Hippocampal formation (tissue), 2 donors: ENCODE measurements at regions not wholly inside any gene's neighbourhood (a gene's known extent, or its start where the extent isn't known, plus 50 kb on each side); places are given as distances from the start of the nearest gene placed in this dataset.
A peak's percentile ranks its signal among the peaks of the same experiment; 100 is the strongest.

ENCODE experiments used
- DNase-seq, 2 donors: peaks; one replicate each; lab custom pipeline; 2025; lab: John Stamatoyannopoulos, UW

GRCh38 chrX:131703646-131704045 is 159.8 kb downstream of the OR13H1 start:
- no peak for DNase-seq

- peak in 1 of 2 donors; percentile 79 for DNase-seq
These were observed 160.3 kb downstream of the OR13H1 start for GRCh38 chrX:131704136-131704695.

GRCh38 chrX:131709553-131709952 is 165.7 kb downstream of the OR13H1 start:
- no peak for DNase-seq

DNA sequence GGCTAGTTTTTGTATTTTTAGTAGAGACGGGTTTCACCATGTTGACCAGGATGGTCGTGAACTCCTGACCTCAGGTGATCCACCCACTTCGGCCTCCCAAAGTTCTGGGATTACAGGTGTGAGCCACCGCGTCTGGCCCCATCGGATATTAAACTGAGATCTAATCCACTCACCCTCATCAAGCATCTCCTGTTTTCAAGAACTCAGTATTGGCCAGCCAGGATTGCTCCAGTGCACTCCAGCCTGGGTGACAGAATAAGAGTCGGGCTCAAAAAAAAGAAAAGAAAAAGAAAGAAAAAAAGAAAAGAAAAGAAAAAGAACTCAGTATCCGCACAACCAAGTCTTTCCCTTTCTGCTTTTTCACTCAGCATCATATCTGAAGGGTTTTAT is 167.6 kb downstream of the OR13H1 start:
- no peak for DNase-seq

- DNase-seq: no peak
These were observed 179.8 kb downstream of the OR13H1 start for GRCh38 chrX:131723646-131724045.

GRCh38 chrX:131724292-131724691 is 180.4 kb downstream of the OR13H1 start:
- DNase-seq: no peak

DNA sequence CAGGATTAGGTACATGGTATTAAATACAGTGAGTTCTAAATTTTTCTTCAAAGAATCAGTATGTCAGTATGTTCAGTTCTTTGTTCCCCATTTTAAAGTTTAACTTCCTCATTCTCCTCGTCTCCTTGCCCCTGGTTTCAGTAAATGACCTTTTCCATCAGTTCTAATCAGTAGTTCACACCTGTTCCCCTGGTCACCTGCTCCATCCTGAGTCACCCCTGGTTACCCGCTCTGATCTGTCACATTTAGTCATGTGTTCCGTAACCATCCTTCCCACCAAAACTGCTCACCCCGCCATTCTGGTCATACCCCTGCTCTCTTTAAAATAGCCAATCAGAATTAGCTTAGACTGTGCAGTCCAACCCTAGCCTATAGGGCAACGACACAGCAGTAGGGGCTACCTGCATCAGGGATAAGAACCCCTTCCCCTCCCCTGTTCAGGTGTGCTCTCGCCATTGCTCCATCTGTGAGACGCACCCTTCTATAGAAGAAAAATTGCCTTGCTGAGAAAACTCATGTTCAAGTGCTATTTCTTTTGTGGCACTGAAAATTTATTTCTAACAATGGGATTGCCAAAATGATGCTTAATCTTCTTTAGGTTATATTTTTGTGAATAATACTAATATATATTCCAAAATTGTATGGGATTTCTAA is 181.3 kb downstream of the OR13H1 start:
- no peak for DNase-seq

GRCh38 chrX:131727778-131728177 is 183.9 kb downstream of the OR13H1 start:
- no peak for DNase-seq

- DNase-seq: peak in 1 of 2 donors; percentile 90
These were observed 184.6 kb downstream of the OR13H1 start for GRCh38 chrX:131728295-131729145.

- peak in 1 of 2 donors; percentile 91 for DNase-seq
These were observed 185.4 kb downstream of the OR13H1 start for GRCh38 chrX:131729295-131729694.

GRCh38 chrX:131734621-131735020 is 190.7 kb downstream of the OR13H1 start:
- peak in 1 of 2 donors; percentile 91 for DNase-seq

- no peak for DNase-seq
These were observed 191.3 kb downstream of the OR13H1 start for GRCh38 chrX:131735127-131735526.

- no peak for DNase-seq
These were observed 195.9 kb downstream of the OR13H1 start for GRCh38 chrX:131739823-131740222.

GRCh38 chrX:131741103-131741581 is 197.3 kb downstream of the OR13H1 start:
- DNase-seq: peak in 1 of 2 donors; percentile 85

DNA sequence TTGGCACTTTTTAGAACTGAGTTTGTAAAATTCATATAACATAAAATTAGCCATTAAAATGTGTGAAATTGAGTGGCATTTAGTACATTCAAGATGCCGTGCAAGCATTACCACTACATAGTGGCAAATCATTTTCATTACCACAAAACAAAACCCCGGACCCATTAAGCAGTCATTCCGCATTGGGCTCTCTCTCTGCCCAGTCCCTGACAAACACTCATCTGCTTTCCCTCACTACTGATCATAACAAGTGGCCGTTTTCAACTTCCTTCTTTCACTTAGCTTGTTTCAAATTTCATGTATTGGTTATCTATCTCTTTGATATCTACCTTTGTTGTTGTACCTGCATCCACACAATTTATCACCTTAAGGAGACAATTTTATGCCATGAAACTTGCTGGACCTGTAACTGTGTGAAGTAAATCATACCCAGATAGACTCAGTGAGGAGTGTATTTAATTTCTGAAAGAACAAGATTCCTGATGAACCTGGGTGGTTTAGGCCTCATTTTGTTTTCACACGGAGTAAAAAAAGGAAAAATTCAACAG is 202.1 kb downstream of the OR13H1 start:
- no peak for DNase-seq

GRCh38 chrX:131746491-131746968 is 202.7 kb downstream of the OR13H1 start:
- peak in 1 of 2 donors; percentile 63 for DNase-seq

GRCh38 chrX:131747173-131747572 is 203.3 kb downstream of the OR13H1 start:
- DNase-seq: peak in 1 of 2 donors; percentile 89

GRCh38 chrX:131752493-131753198 is 208.8 kb downstream of the OR13H1 start:
- peak in 1 of 2 donors; percentile 85 for DNase-seq

GRCh38 chrX:131762802-131763234 is 218.9 kb downstream of the OR13H1 start:
- peak in 1 of 2 donors; percentile 87 for DNase-seq

DNA sequence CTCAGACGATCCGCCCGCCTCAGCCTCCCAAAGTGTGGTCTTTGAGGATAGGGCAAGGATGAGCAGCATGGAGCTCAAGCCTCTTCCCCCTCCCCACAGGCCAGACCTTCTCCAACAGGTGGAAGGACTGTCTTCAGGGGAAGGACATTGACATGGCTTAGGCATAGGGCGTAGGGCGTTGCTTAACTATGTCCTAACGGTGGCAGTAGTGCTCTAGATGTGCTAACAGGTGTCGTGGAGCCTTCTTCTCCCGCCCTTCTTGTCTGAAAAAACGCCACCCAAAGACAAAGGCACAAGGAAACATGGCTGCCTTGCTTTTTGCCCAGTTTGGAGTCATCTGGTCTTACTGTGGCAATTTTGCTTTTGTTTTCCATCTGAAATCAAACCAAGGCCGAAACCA is 219.8 kb downstream of the OR13H1 start:
- peak in 1 of 2 donors; percentile 81 for DNase-seq

GRCh38 chrX:131764216-131764615 is 220.3 kb downstream of the OR13H1 start:
- no peak for DNase-seq
